K562 (cell line): ENCODE measurements at regions not wholly inside any gene's neighbourhood (a gene's known extent, or its start where the extent isn't known, plus 50 kb on each side); places are given as distances from the start of the nearest gene placed in this dataset.

Experiments
- ATAC-seq: fragments of 200-7000 bp; cut with Tn5 transposase; 3 replicates; pipeline ENCODE4 v1.9.1; 2020; ENCODE audit warnings: moderate library complexity
- BruUV-seq: library from RNA; stranded (reverse); fragments of 400-500 nt; replicated peaks from 2 replicates; lab custom pipeline; 2021; lab: Mats Ljungman, UMichigan
- CTCF ChIA-PET: fragments of 300-600 bp; formaldehyde crosslinking; extraction: SDS; loops from one replicate; lab custom pipeline; 2021; ENCODE audit warnings: low intra/inter-chr PET ratio; lab: Yijun Ruan, JAX
- POLR2A ChIA-PET: fragments of 300-600, 350-650 bp; sonication (Branson Sonifier 250); formaldehyde crosslinking; extraction: SDS; loops from one replicate; lab custom pipeline; 2021; ENCODE audit warnings: antibody characterized with exemption, inconsistent platforms; lab: Yijun Ruan, JAX
- DNase-seq, 4 experiments: peaks; one replicate each; pipeline versions ENCODE4 v3.0.0 to v3.0.0-alpha.2; 2011 to 2018; ENCODE audit warnings: low spot score in 3 of 4, mixed read lengths in 3 of 4; ENCODE audit errors: extremely low read depth in 1 of 4
- FAIRE-seq: peaks from 2 replicates; lab custom pipeline; 2011; peaks lifted over from hg19 to GRCh38; lab: Jason Lieb, UNC
- H2AFZ ChIP-seq: 2 replicates; pipeline ENCODE4 v1.6.0; 2011; ENCODE audit warnings: low read depth, low read length, control low read depth, inconsistent platforms
- H3K27ac ChIP-seq: fragments of 200-600 bp; 3 replicates; pipeline ENCODE4 v1.8.0; 2011; ENCODE audit warnings: low read depth, mild to moderate bottlenecking, control low read depth, inconsistent platforms, low read length, moderate library complexity, mixed read lengths; ENCODE audit errors: extremely low read depth
- H3K27me3 ChIP-seq, 2 experiments: fragments of 300-600 bp in 1 of 2; 2 replicates in 1 of 2; 3 replicates in 1 of 2; pipeline versions ENCODE4 v1.6.0 to v1.8.0; 2011; ENCODE audit warnings: inconsistent platforms in 2 of 2, low read length in 2 of 2, mild to moderate bottlenecking in 1 of 2, mixed read lengths in 1 of 2, moderate library complexity in 1 of 2; ENCODE audit not compliant: control insufficient read depth in 2 of 2, insufficient read depth in 2 of 2
- H3K36me3 ChIP-seq: fragments of 300-600 bp; 3 replicates; pipeline ENCODE4 v1.8.0; 2011; ENCODE audit warnings: mild to moderate bottlenecking, low read length, inconsistent platforms; ENCODE audit not compliant: control insufficient read depth, insufficient read depth
- H3K4me1 ChIP-seq, 2 experiments: fragments of 200-600 bp in 1 of 2; replicated peaks in 1 of 2; 2 replicates in 1 of 2; 3 replicates in 1 of 2; pipeline versions ENCODE4 v1.5.1 to v1.8.0; 2011; ENCODE audit warnings: inconsistent platforms in 2 of 2, low read length in 2 of 2, mild to moderate bottlenecking in 1 of 2, mixed read lengths in 1 of 2, moderate library complexity in 1 of 2; ENCODE audit not compliant: control insufficient read depth in 2 of 2, insufficient read depth in 2 of 2
- H3K4me2 ChIP-seq: 2 replicates; pipeline ENCODE4 v1.6.1; 2011; ENCODE audit warnings: low read length, control low read depth, inconsistent platforms, mixed read lengths; ENCODE audit not compliant: insufficient read depth
- H3K4me3 ChIP-seq: fragments of 200-600 bp; sonication (generic), shearing (Covaris generic); 2 replicates; pipeline ENCODE4 v1.5.1; 2016; ENCODE audit warnings: control low read depth, inconsistent platforms
- H3K79me2 ChIP-seq: fragments of 200-600 bp; 3 replicates; pipeline ENCODE4 v1.8.0; 2011; ENCODE audit warnings: low read length, inconsistent platforms; ENCODE audit not compliant: control insufficient read depth, insufficient read depth
- H3K9ac ChIP-seq, 2 experiments: 2 replicates each; pipeline versions ENCODE4 v1.6.0 to v1.6.1; 2011; ENCODE audit warnings: low read depth in 2 of 2, low read length in 2 of 2, control low read depth in 1 of 2, inconsistent platforms in 1 of 2, mild to moderate bottlenecking in 1 of 2, mixed read lengths in 1 of 2; ENCODE audit not compliant: insufficient read depth in 1 of 2
- H3K9me1 ChIP-seq: one replicate; pipeline ENCODE4 v1.6.0; 2011; ENCODE audit warnings: inconsistent platforms, mild to moderate bottlenecking, low read length, moderate library complexity; ENCODE audit not compliant: control insufficient read depth, insufficient read depth
- H3K9me3 ChIP-seq: replicated peaks from 2 replicates; pipeline ENCODE4 v1.5.1; 2011; ENCODE audit warnings: low read depth, low read length, inconsistent platforms; ENCODE audit not compliant: control insufficient read depth, insufficient read depth
- H4K20me1 ChIP-seq: replicated peaks from 2 replicates; pipeline ENCODE4 v1.6.1; 2011; ENCODE audit warnings: low read length, inconsistent platforms, mixed read lengths; ENCODE audit not compliant: control insufficient read depth, insufficient read depth
- KLF10 ChIP-seq: fragments of 250-450 bp; sonication (Bioruptor Pico); IDR thresholded peaks from 2 replicates; pipeline ENCODE4 v1.6.1; 2021; ENCODE audit warnings: matching md5 sums
- SETDB1 ChIP-seq: IDR thresholded peaks from one replicate; pipeline ENCODE4 v1.6.1; 2012; ENCODE audit warnings: low read length, control low read depth, inconsistent platforms
- WGBS: fragments of 100-300 bp; shearing (Covaris generic); methylation state at CpG from one replicate; pipeline ENCODE4 v1.1.6; 2016; ENCODE audit warnings: low coverage, mixed read lengths; ENCODE audit not compliant: insufficient coverage; ENCODE audit errors: missing lambda C conversion rate; 5-methylcytosine and 5-hydroxymethylcytosine counted together
- in situ Hi-C: fragments of 300-500 bp; cut with MboI; formaldehyde crosslinking; loops from 4 replicates; pipeline ENCODE4 v1.15.0; 2018; ENCODE audit warnings: inconsistent platforms, mixed read lengths
- intact Hi-C: fragments of 100-400 bp; cut with micrococcal nuclease; formaldehyde crosslinking; loops from 2 replicates; pipeline ENCODE4 v1.14.2; 2022
- TF ChIP-seq, protein P1 (sequence below), 2 experiments: fragments of 450-650 bp in 1 of 2; sonication (generic) in 1 of 2; formaldehyde crosslinking in 1 of 2; IDR thresholded peaks in 1 of 2; conservative IDR thresholded peaks in 1 of 2; 2 replicates each; pipeline versions ENCODE4 v1.6.1 to v1.8.1; 2016 to 2023; ENCODE audit warnings: mild to moderate bottlenecking in 2 of 2, moderate library complexity in 2 of 2, inconsistent platforms in 1 of 2, missing genetic modification reagents in 1 of 2
- TF ChIP-seq, protein P2 (sequence below): fragments of 150-350 bp; IDR thresholded peaks from 2 replicates; pipeline ENCODE4 v1.6.1; 2014; ENCODE audit warnings: low read depth, mild to moderate bottlenecking, low read length, borderline replicate concordance
- TF ChIP-seq, protein P3 (sequence below), 2 experiments: IDR thresholded peaks; 2 replicates each; pipeline ENCODE4 v1.6.1; 2012; ENCODE audit warnings: improper control_type of control experiment in 2 of 2, low read depth in 2 of 2, low read length in 2 of 2, borderline replicate concordance in 1 of 2

DNA sequence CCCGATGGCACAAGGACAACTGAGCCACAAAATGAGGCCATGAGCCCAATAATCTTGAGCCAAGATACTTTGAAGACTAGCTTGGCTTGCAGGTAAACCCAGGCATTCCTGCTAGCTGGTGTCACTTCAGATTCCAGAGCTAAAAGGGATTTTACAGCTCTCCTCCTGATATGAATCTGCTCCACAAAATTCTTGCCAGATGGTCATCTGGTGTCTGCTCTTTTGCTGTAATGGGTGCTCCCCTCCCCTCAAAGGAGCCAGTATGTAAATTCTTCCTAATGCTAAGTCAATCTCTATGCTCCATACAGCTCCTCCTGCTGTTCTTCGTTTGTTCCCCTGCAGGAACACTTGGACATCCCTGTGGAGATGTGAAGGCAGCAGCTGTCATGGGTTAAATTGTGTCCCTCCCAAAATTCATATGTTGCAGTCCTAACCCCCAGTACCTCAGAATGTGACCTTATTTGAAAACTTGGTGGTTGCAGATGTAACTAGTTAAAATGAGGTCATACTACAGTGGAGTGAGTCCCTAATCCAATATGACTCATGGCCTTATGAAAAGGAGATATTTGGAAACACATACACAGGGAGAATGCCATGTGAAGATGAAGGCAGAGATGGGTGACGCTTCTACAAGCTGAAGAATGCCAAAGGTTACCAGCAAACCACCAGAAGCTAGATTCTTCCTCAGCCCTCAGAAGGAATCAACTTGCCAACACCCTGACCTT lies 180.6 kb upstream of the PALMD start:
- H3K27me3 ChIP-seq = no peaks in the 10 kb centered on the region
- H3K4me3 ChIP-seq = no peak overlapping the region
- in situ Hi-C loops = no loop called here
- TF ChIP-seq, protein P1, sequence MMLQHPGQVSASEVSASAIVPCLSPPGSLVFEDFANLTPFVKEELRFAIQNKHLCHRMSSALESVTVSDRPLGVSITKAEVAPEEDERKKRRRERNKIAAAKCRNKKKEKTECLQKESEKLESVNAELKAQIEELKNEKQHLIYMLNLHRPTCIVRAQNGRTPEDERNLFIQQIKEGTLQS (IDR thresholded peaks at IDR 0.05) = peak; percentile 65
- TF ChIP-seq, protein P1 (CRISPR knock-in tag; conservative IDR thresholded peaks at IDR 0.05) = no peak
- TF ChIP-seq KLF10 (CRISPR knock-in tag) = no peak
- intact Hi-C loops = no loop called here
- ChIA-PET POLR2A (interaction anchor here (0.9 kb wide), 1 partner anchor 13 kb away, joined by 3 read pairs; no protein-coding TSS in a partner anchor), CTCF (no interaction called here)
- H3K79me2 ChIP-seq = no peaks in the 10 kb centered on the region
- 3% methylated on average over 3 of the region's 3 CpGs for whole genome bisulfite sequencing
- no peaks in the 10 kb centered on the region for H3K9me1 ChIP-seq
- no TSS peak for BruUV-seq
- no peaks in the 10 kb centered on the region for H3K4me1 ChIP-seq
- no peak overlapping the region for H3K9ac ChIP-seq
- H3K36me3 ChIP-seq = no peaks in the 10 kb centered on the region
- ATAC-seq (no peak), DNase-seq (no peak), FAIRE-seq (no peak)
- no peaks in the 10 kb centered on the region for H4K20me1 ChIP-seq
- H2AFZ ChIP-seq = no peak overlapping the region
- no peak overlapping the region for H3K4me2 ChIP-seq
- no peaks in the 10 kb centered on the region for H3K9me3 ChIP-seq
- H3K27ac ChIP-seq = no peak overlapping the region

DNA sequence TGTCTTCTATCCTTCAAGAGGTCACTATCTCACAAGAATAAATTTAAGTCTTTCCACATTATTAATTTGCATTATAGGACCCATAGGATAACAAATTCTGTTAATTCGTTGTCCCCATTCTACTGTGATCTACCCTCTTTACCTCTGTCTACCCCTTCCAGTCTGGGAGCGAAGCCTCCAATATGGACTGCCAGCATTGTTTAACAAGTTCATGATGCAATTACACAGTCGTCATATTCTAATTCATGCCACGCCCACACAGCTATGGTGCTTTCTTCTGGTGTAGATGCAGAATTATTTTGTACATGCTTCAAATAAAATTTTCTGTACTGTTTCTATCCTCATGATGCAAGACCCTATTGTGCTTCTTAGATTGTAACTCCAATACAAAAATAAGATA lies 178.3 kb upstream of the PALMD start:
- H3K4me1 ChIP-seq = no peaks in the 10 kb centered on the region
- TF ChIP-seq, protein P2, sequence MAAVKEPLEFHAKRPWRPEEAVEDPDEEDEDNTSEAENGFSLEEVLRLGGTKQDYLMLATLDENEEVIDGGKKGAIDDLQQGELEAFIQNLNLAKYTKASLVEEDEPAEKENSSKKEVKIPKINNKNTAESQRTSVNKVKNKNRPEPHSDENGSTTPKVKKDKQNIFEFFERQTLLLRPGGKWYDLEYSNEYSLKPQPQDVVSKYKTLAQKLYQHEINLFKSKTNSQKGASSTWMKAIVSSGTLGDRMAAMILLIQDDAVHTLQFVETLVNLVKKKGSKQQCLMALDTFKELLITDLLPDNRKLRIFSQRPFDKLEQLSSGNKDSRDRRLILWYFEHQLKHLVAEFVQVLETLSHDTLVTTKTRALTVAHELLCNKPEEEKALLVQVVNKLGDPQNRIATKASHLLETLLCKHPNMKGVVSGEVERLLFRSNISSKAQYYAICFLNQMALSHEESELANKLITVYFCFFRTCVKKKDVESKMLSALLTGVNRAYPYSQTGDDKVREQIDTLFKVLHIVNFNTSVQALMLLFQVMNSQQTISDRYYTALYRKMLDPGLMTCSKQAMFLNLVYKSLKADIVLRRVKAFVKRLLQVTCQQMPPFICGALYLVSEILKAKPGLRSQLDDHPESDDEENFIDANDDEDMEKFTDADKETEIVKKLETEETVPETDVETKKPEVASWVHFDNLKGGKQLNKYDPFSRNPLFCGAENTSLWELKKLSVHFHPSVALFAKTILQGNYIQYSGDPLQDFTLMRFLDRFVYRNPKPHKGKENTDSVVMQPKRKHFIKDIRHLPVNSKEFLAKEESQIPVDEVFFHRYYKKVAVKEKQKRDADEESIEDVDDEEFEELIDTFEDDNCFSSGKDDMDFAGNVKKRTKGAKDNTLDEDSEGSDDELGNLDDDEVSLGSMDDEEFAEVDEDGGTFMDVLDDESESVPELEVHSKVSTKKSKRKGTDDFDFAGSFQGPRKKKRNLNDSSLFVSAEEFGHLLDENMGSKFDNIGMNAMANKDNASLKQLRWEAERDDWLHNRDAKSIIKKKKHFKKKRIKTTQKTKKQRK = no peak
- TF ChIP-seq, protein P1 (IDR thresholded peaks at IDR 0.05) = peak; percentile 79
- TF ChIP-seq, protein P1 (CRISPR knock-in tag; conservative IDR thresholded peaks at IDR 0.05) = no peak
- TF ChIP-seq, protein P3, sequence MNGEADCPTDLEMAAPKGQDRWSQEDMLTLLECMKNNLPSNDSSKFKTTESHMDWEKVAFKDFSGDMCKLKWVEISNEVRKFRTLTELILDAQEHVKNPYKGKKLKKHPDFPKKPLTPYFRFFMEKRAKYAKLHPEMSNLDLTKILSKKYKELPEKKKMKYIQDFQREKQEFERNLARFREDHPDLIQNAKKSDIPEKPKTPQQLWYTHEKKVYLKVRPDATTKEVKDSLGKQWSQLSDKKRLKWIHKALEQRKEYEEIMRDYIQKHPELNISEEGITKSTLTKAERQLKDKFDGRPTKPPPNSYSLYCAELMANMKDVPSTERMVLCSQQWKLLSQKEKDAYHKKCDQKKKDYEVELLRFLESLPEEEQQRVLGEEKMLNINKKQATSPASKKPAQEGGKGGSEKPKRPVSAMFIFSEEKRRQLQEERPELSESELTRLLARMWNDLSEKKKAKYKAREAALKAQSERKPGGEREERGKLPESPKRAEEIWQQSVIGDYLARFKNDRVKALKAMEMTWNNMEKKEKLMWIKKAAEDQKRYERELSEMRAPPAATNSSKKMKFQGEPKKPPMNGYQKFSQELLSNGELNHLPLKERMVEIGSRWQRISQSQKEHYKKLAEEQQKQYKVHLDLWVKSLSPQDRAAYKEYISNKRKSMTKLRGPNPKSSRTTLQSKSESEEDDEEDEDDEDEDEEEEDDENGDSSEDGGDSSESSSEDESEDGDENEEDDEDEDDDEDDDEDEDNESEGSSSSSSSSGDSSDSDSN (IDR thresholded peaks at IDR 0.05; ENCODE audit: borderline replicate concordance in 1 of 2, low read depth in 2 of 2, low read length in 2 of 2) = no peak
- no peak for TF ChIP-seq SETDB1

More for the DNA sequence above, 178.3 kb upstream of the PALMD start:
- Histone ChIP-seq H3K4me2 (no peak overlapping the region), H3K9me3 (no peaks in the 10 kb centered on the region), H3K27me3 (no peaks in the 10 kb centered on the region), H2AFZ (no peak overlapping the region), H3K9me1 (no peaks in the 10 kb centered on the region), H3K36me3 (no peaks in the 10 kb centered on the region), H4K20me1 (no peaks in the 10 kb centered on the region), H3K9ac (no peak overlapping the region), H3K79me2 (no peaks in the 10 kb centered on the region), H3K27ac (no peak overlapping the region), H3K4me3 (no peak overlapping the region)
- DNase-seq (no peak), ATAC-seq (peak; percentile 83), FAIRE-seq (no peak)
- POLR2A ChIA-PET = no interaction called here
- 8% methylated on average over 4 of the region's 4 CpGs for WGBS
- CTCF ChIA-PET = no interaction called here
- BruUV-seq = no TSS peak
- in situ Hi-C loops = no loop called here
- intact Hi-C loops = no loop called here
